Astrocyte (in vitro differentiated cells and primary cell): ENCODE measurements at regions not wholly inside any gene's neighbourhood (a gene's known extent, or its start where the extent isn't known, plus 50 kb on each side); places are given as distances from the start of the nearest gene placed in this dataset.

Experiments
- DNase-seq: peaks from one replicate; pipeline ENCODE4 v3.0.0-alpha.2; 2010; ENCODE audit warnings: low read depth
- FAIRE-seq: peaks from 2 replicates; lab custom pipeline; 2011; peaks lifted over from hg19 to GRCh38; lab: Jason Lieb, UNC
- H2AFZ ChIP-seq: 2 replicates; pipeline ENCODE4 v1.6.0; 2012; ENCODE audit warnings: low read depth, low read length, inconsistent platforms
- H3K27ac ChIP-seq: 2 replicates; pipeline ENCODE4 v1.5.1; 2011; ENCODE audit warnings: low read depth, low read length, inconsistent platforms
- H3K27me3 ChIP-seq: 2 replicates; pipeline ENCODE4 v1.6.0; 2011; ENCODE audit warnings: low read length, inconsistent platforms; ENCODE audit not compliant: insufficient read depth
- H3K36me3 ChIP-seq: 2 replicates; pipeline ENCODE4 v1.5.1; 2011; ENCODE audit warnings: low read length, inconsistent platforms; ENCODE audit not compliant: insufficient read depth
- H3K4me1 ChIP-seq: 2 replicates; pipeline ENCODE4 v1.5.1; 2011; ENCODE audit warnings: low read length, inconsistent platforms; ENCODE audit not compliant: insufficient read depth
- H3K4me2 ChIP-seq: 2 replicates; pipeline ENCODE4 v1.6.0; 2012; ENCODE audit warnings: low read length, inconsistent platforms
- H3K4me3 ChIP-seq: 2 replicates; pipeline ENCODE4 v1.5.1; 2011; ENCODE audit warnings: low read depth, mild to moderate bottlenecking, low read length, inconsistent platforms; ENCODE audit not compliant: insufficient read depth
- H3K79me2 ChIP-seq: 2 replicates; pipeline ENCODE4 v1.6.0; 2012; ENCODE audit warnings: mild to moderate bottlenecking, low read length, inconsistent platforms; ENCODE audit not compliant: insufficient read depth
- H3K9ac ChIP-seq: 2 replicates; pipeline ENCODE4 v1.6.0; 2012; ENCODE audit warnings: mild to moderate bottlenecking, low read length, inconsistent platforms
- H3K9me3 ChIP-seq: 2 replicates; pipeline ENCODE4 v1.5.1; 2012; ENCODE audit warnings: low read depth, mild to moderate bottlenecking, low read length, inconsistent platforms; ENCODE audit not compliant: insufficient read depth
- H4K20me1 ChIP-seq: 2 replicates; pipeline ENCODE4 v1.6.0; 2012; ENCODE audit warnings: low read length, inconsistent platforms; ENCODE audit not compliant: insufficient read depth
- H3K27ac Mint-ChIP-seq: one replicate; pipeline ENCODE4 v1.8.0; 2021; ENCODE audit warnings: mild to moderate bottlenecking, mixed read lengths; ENCODE audit not compliant: unreplicated experiment
- H3K27me3 Mint-ChIP-seq: one replicate; pipeline ENCODE4 v1.8.0; 2021; ENCODE audit warnings: low read depth, mixed read lengths; ENCODE audit not compliant: unreplicated experiment
- H3K36me3 Mint-ChIP-seq: one replicate; pipeline ENCODE4 v1.8.0; 2021; ENCODE audit warnings: low read depth, mixed read lengths; ENCODE audit not compliant: unreplicated experiment
- H3K4me1 Mint-ChIP-seq: one replicate; pipeline ENCODE4 v1.8.0; 2021; ENCODE audit warnings: low read depth, mixed read lengths; ENCODE audit not compliant: unreplicated experiment
- H3K4me3 Mint-ChIP-seq: one replicate; pipeline ENCODE4 v1.8.0; 2021; ENCODE audit warnings: mild to moderate bottlenecking, moderate library complexity, mixed read lengths; ENCODE audit not compliant: unreplicated experiment
- H3K9me3 Mint-ChIP-seq: one replicate; pipeline ENCODE4 v1.8.0; 2021; ENCODE audit warnings: mild to moderate bottlenecking, mixed read lengths; ENCODE audit not compliant: unreplicated experiment
- CTCF ChIP-seq: IDR thresholded peaks from 2 replicates; pipeline ENCODE4 v1.5.1; 2011; ENCODE audit warnings: low read depth, mild to moderate bottlenecking, inconsistent platforms, low read length, moderate library complexity; ENCODE audit not compliant: insufficient read depth
- EZH2 ChIP-seq: IDR thresholded peaks from 2 replicates; pipeline ENCODE4 v1.6.1; 2012; ENCODE audit warnings: mild to moderate bottlenecking, low read length, inconsistent platforms; ENCODE audit not compliant: insufficient read depth

- H3K4me2 ChIP-seq, result no peak overlapping the region
- H3K27me3 Mint-ChIP-seq, result no peaks in the 10 kb centered on the region
- TF ChIP-seq EZH2 (no peak), CTCF (no peak)
- no peaks in the 10 kb centered on the region for H3K36me3 ChIP-seq
- no peaks in the 10 kb centered on the region for H3K9me3 ChIP-seq
- no peak for DNase-seq
- no peak overlapping the region for H3K27ac ChIP-seq
- no peak overlapping the region for H3K9ac ChIP-seq
- H3K27ac Mint-ChIP-seq, result peak overlapping the region; percentile 87
- peaks cover 11% of the 10 kb centered on the region for H3K4me1 Mint-ChIP-seq
- H3K9me3 Mint-ChIP-seq, result no peaks in the 10 kb centered on the region
- H3K27me3 ChIP-seq, result no peaks in the 10 kb centered on the region
- H3K36me3 Mint-ChIP-seq, result no peaks in the 10 kb centered on the region
- no peak overlapping the region for H3K4me3 Mint-ChIP-seq
- no peak overlapping the region for H2AFZ ChIP-seq
- H4K20me1 ChIP-seq, result no peaks in the 10 kb centered on the region
- no peaks in the 10 kb centered on the region for H3K79me2 ChIP-seq
- no peak overlapping the region for H3K4me3 ChIP-seq
- no peak for FAIRE-seq
- no peaks in the 10 kb centered on the region for H3K4me1 ChIP-seq
Measured at GRCh38 chr4:12844141-12844540, 640.0 kb downstream of the RAB28 start.

GRCh38 chr4:12827966-12828365 lies 656.2 kb downstream of the RAB28 start:
- no peak for TF ChIP-seq EZH2
- no peak for TF ChIP-seq CTCF
- H3K4me1 Mint-ChIP-seq, result no peaks in the 10 kb centered on the region
- H3K27ac ChIP-seq, result no peak overlapping the region
- no peaks in the 10 kb centered on the region for H3K9me3 Mint-ChIP-seq
- no peaks in the 10 kb centered on the region for H3K27me3 Mint-ChIP-seq
- no peaks in the 10 kb centered on the region for H3K27me3 ChIP-seq
- no peaks in the 10 kb centered on the region for H3K36me3 ChIP-seq
- no peaks in the 10 kb centered on the region for H3K4me1 ChIP-seq
- no peak overlapping the region for H2AFZ ChIP-seq
- DNase-seq (no peak), FAIRE-seq (no peak)
- no peak overlapping the region for H3K4me2 ChIP-seq
- H3K9me3 ChIP-seq, result no peaks in the 10 kb centered on the region
- H3K4me3 ChIP-seq, result no peak overlapping the region
- no peaks in the 10 kb centered on the region for H3K79me2 ChIP-seq
- no peaks in the 10 kb centered on the region for H3K36me3 Mint-ChIP-seq
- no peak overlapping the region for H3K9ac ChIP-seq
- no peak overlapping the region for H3K4me3 Mint-ChIP-seq
- no peaks in the 10 kb centered on the region for H4K20me1 ChIP-seq
- no peak overlapping the region for H3K27ac Mint-ChIP-seq

GRCh38 chr4:12791536-12791935 lies 692.6 kb downstream of the RAB28 start:
- peaks cover 6% of the 10 kb centered on the region for H3K9me3 Mint-ChIP-seq
- peak overlapping the region; percentile 86 for H3K27ac Mint-ChIP-seq
- Histone ChIP-seq H3K9ac (no peak overlapping the region), H3K27ac (no peak overlapping the region), H3K4me2 (no peak overlapping the region), H3K4me1 (no peaks in the 10 kb centered on the region), H2AFZ (no peak overlapping the region), H3K27me3 (no peaks in the 10 kb centered on the region), H3K36me3 (no peaks in the 10 kb centered on the region), H3K79me2 (no peaks in the 10 kb centered on the region), H3K4me3 (no peak overlapping the region), H3K9me3 (peaks cover 4% of the 10 kb centered on the region), H4K20me1 (no peaks in the 10 kb centered on the region)
- H3K27me3 Mint-ChIP-seq, result no peaks in the 10 kb centered on the region
- no peak for FAIRE-seq
- no peak overlapping the region for H3K4me3 Mint-ChIP-seq
- H3K36me3 Mint-ChIP-seq, result no peaks in the 10 kb centered on the region
- peaks cover 7% of the 10 kb centered on the region for H3K4me1 Mint-ChIP-seq
- no peak for DNase-seq
- TF ChIP-seq EZH2 (no peak), CTCF (no peak)
